Smooth muscle cell (in vitro differentiated cells): ENCODE measurements at regions not wholly inside any gene's neighbourhood (a gene's known extent, or its start where the extent isn't known, plus 50 kb on each side); places are given as distances from the start of the nearest gene placed in this dataset.

Experiments
- DNase-seq: peaks from one replicate; lab custom pipeline; 2025; ENCODE audit not compliant: unreplicated experiment; lab: John Stamatoyannopoulos, UW
- H2AFZ ChIP-seq: fragments of 200-600 bp; sonication (generic); 2 replicates; pipeline ENCODE4 v1.6.0; 2016; ENCODE audit warnings: antibody characterized with exemption, low read depth, mild to moderate bottlenecking
- H3F3A ChIP-seq: fragments of 200-600 bp; sonication (generic); 2 replicates; pipeline ENCODE4 v1.6.0; 2017; ENCODE audit warnings: antibody characterized with exemption, low read depth
- H3K27ac ChIP-seq: fragments of 200-600 bp; sonication (generic); 2 replicates; pipeline ENCODE4 v1.5.1; 2016; ENCODE audit warnings: low read depth, mild to moderate bottlenecking
- H3K27me3 ChIP-seq: fragments of 200-600 bp; sonication (generic); 2 replicates; pipeline ENCODE4 v1.6.1; 2016; ENCODE audit warnings: low read depth, mild to moderate bottlenecking
- H3K36me3 ChIP-seq: fragments of 200-600 bp; sonication (generic); 2 replicates; pipeline ENCODE4 v1.5.1; 2016; ENCODE audit warnings: low read depth
- H3K4me1 ChIP-seq: fragments of 200-600 bp; sonication (generic); 2 replicates; pipeline ENCODE4 v1.5.1; 2016; ENCODE audit warnings: low read depth
- H3K4me2 ChIP-seq: fragments of 200-600 bp; sonication (generic); 2 replicates; pipeline ENCODE4 v1.6.0; 2016; ENCODE audit warnings: mild to moderate bottlenecking
- H3K4me3 ChIP-seq: fragments of 200-600 bp; sonication (generic); 2 replicates; pipeline ENCODE4 v1.5.1; 2016; ENCODE audit warnings: mild to moderate bottlenecking
- H3K79me2 ChIP-seq: fragments of 200-600 bp; sonication (generic); 2 replicates; pipeline ENCODE4 v1.6.0; 2016; ENCODE audit warnings: low read depth, mild to moderate bottlenecking
- H3K9ac ChIP-seq: fragments of 200-600 bp; sonication (generic); 2 replicates; pipeline ENCODE4 v1.6.0; 2016; ENCODE audit warnings: low read depth
- H3K9me3 ChIP-seq: fragments of 200-600 bp; sonication (generic); replicated peaks from 2 replicates; pipeline ENCODE4 v1.5.1; 2016; ENCODE audit warnings: low read depth
- H4K20me1 ChIP-seq: fragments of 200-600 bp; sonication (generic); 2 replicates; pipeline ENCODE4 v1.6.0; 2016; ENCODE audit warnings: low read depth
- CTCF ChIP-seq: fragments of 200-600 bp; sonication (generic); IDR thresholded peaks from 2 replicates; pipeline ENCODE4 v1.5.1; 2017; ENCODE audit warnings: borderline replicate concordance, mild to moderate bottlenecking, antibody characterized with exemption; ENCODE audit not compliant: insufficient read depth, poor library complexity, severe bottlenecking
- WGBS: methylation state at CpG from one replicate; pipeline ENCODE4 v1.1.7; 2016; ENCODE audit warnings: low lambda C conversion rate; 5-methylcytosine and 5-hydroxymethylcytosine counted together

DNA sequence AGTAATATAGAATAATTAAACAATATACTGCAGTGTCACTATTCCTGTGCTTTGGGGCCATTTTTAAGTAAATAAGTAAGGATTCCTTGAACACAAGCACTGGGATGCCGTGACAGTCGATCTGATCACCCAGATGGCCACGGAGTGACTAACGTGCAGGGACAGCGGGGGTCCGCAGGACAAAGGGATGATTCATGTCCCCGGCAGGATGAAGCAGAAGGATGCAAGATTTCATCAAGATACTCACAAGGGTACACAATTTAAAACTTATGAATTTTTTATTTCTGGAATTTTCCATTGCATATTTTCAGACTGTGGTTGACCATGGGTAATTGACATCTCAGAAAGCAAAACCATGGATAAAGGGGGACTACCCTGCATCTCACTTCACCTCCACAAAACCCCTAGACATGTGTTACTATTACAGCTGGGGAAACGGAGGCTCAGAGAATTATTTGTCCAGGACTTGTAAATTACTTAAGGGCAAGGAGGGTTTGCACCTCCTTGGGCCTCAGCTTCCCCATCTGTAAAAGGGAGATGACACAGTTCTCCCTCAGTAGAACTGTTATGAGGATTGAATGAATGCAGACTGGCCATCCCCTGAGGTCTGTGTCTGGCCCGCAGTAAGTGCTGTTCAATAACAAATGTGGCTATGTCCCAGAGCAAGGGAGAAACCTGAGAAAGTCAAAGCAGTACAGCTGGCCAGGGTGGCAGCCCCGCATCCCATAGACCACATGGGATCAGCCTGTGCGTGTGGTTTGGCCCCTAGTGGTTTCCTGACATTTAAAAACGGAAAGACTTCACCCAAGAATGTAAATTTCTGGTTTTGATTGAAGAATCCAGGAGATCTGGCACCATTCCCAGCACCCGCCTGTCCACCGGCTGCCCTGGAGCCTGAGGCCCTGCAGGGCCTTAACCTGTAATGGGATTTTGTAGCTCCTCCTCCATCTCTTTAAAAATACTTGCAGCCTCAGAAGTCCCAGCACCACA, 235.5 kb downstream of the BMP7 start:
- no peaks in the 10 kb centered on the region for H4K20me1 ChIP-seq
- no peak for TF ChIP-seq CTCF
- H3K4me1 ChIP-seq = peaks cover 13% of the 10 kb centered on the region
- H3K4me3 ChIP-seq = no peak overlapping the region
- H3K9ac ChIP-seq = peak overlapping the region; percentile 39
- H3K36me3 ChIP-seq = no peaks in the 10 kb centered on the region
- WGBS = 40% methylated on average over 14 of the region's 14 CpGs
- no peak for DNase-seq
- H3K79me2 ChIP-seq = no peaks in the 10 kb centered on the region
- no peaks in the 10 kb centered on the region for H3K27me3 ChIP-seq
- H2AFZ ChIP-seq = no peak overlapping the region
- H3K27ac ChIP-seq = peak overlapping the region; percentile 28
- H3F3A ChIP-seq = no peaks in the 10 kb centered on the region
- no peaks in the 10 kb centered on the region for H3K9me3 ChIP-seq
- peak overlapping the region; percentile 10 for H3K4me2 ChIP-seq

GRCh38 chr20:57031867-57032355, 234.5 kb downstream of the BMP7 start:
- 100% methylated on average over 2 of the region's 2 CpGs for WGBS
- no peak for DNase-seq
- Histone ChIP-seq H3K27me3 (no peaks in the 10 kb centered on the region), H3K79me2 (no peaks in the 10 kb centered on the region), H3K9ac (no peak overlapping the region), H3K9me3 (no peaks in the 10 kb centered on the region), H3K4me3 (no peak overlapping the region), H3K4me2 (no peak overlapping the region), H2AFZ (no peak overlapping the region), H4K20me1 (no peaks in the 10 kb centered on the region), H3K36me3 (no peaks in the 10 kb centered on the region), H3K4me1 (peaks cover 13% of the 10 kb centered on the region), H3K27ac (no peak overlapping the region), H3F3A (no peaks in the 10 kb centered on the region)
- TF ChIP-seq CTCF = no peak

GRCh38 chr20:57032847-57033246, 233.6 kb downstream of the BMP7 start:
- Histone ChIP-seq H3F3A (no peaks in the 10 kb centered on the region), H2AFZ (no peak overlapping the region), H3K4me2 (no peak overlapping the region), H3K27ac (no peak overlapping the region), H3K27me3 (no peaks in the 10 kb centered on the region), H4K20me1 (no peaks in the 10 kb centered on the region), H3K9me3 (no peaks in the 10 kb centered on the region), H3K9ac (no peak overlapping the region), H3K4me3 (no peak overlapping the region), H3K4me1 (peaks cover 13% of the 10 kb centered on the region), H3K36me3 (no peaks in the 10 kb centered on the region), H3K79me2 (no peaks in the 10 kb centered on the region)
- WGBS = 79% methylated on average over 9 of the region's 9 CpGs
- TF ChIP-seq CTCF = no peak
- no peak for DNase-seq

GRCh38 chr20:57034001-57034400, 232.4 kb downstream of the BMP7 start:
- WGBS = 85% methylated on average over 5 of the region's 5 CpGs
- Histone ChIP-seq H2AFZ (no peak overlapping the region), H3K4me3 (no peak overlapping the region), H3K4me2 (no peak overlapping the region), H4K20me1 (no peaks in the 10 kb centered on the region), H3K79me2 (no peaks in the 10 kb centered on the region), H3K9me3 (no peaks in the 10 kb centered on the region), H3K36me3 (no peaks in the 10 kb centered on the region), H3K27me3 (no peaks in the 10 kb centered on the region), H3F3A (no peaks in the 10 kb centered on the region), H3K9ac (no peak overlapping the region), H3K4me1 (peaks cover 13% of the 10 kb centered on the region), H3K27ac (no peak overlapping the region)
- no peak for TF ChIP-seq CTCF
- DNase-seq = no peak
